Gastroesophageal sphincter (tissue), 4 donors: ENCODE measurements at regions not wholly inside any gene's neighbourhood (a gene's known extent, or its start where the extent isn't known, plus 50 kb on each side); places are given as distances from the start of the nearest gene placed in this dataset.

Source experiments
- ATAC-seq: fragments of 150-250 bp; one replicate; pipeline ENCODE4 v1.9.1; 2016; ENCODE audit warnings: mild to moderate bottlenecking, moderate library complexity
- H3K27ac ChIP-seq, 4 donors: fragments of 200-600 bp; sonication (generic) in 3 of 4; 1 replicate in 3 of 4; 2 replicates in 1 of 4; pipeline ENCODE4 v1.5.1; 2016 to 2019
- H3K27me3 ChIP-seq: fragments of 200-600 bp; sonication (generic); one replicate; pipeline ENCODE4 v1.5.1; 2019
- H3K36me3 ChIP-seq, 2 donors: fragments of 200-600 bp; sonication (generic); one replicate each; pipeline ENCODE4 v1.5.1; 2019; ENCODE audit warnings: control low read depth in 1 of 2
- H3K4me1 ChIP-seq, 3 donors: fragments of 200-600 bp; sonication (generic); 1 replicate in 2 of 3; 2 replicates in 1 of 3; pipeline ENCODE4 v1.5.1; 2016 to 2019; ENCODE audit warnings: control low read depth in 2 of 3
- H3K4me3 ChIP-seq, 2 donors: fragments of 200-600 bp; sonication (generic); one replicate each; pipeline ENCODE4 v1.5.1; 2019; ENCODE audit warnings: mild to moderate bottlenecking in 1 of 2, moderate library complexity in 1 of 2
- H3K9me3 ChIP-seq, 3 donors: fragments of 200-600 bp; sonication (generic); one replicate each; pipeline ENCODE4 v1.5.1; 2017 to 2019; ENCODE audit warnings: control low read depth in 2 of 3
- CTCF ChIP-seq, 4 experiments: fragments of 200-600 bp in 2 of 4; fragments of 450-650 bp in 2 of 4; sonication (generic) in 1 of 4; IDR thresholded peaks; one replicate each; pipeline ENCODE4 v1.5.1; 2017 to 2019; ENCODE audit warnings: antibody characterized with exemption in 4 of 4, mild to moderate bottlenecking in 2 of 4, moderate library complexity in 2 of 4
- EP300 ChIP-seq: sonication (generic); formaldehyde crosslinking; IDR thresholded peaks from one replicate; pipeline ENCODE4 v1.6.1; 2017; ENCODE audit warnings: antibody characterized with exemption, mild to moderate bottlenecking
- POLR2A ChIP-seq, 2 donors: fragments of 450-650 bp; IDR thresholded peaks; one replicate each; pipeline ENCODE4 v1.6.1; 2017; ENCODE audit warnings: antibody characterized with exemption in 2 of 2, mild to moderate bottlenecking in 2 of 2, moderate library complexity in 1 of 2
- POLR2AphosphoS5 ChIP-seq: sonication (generic); formaldehyde crosslinking; IDR thresholded peaks from one replicate; pipeline ENCODE4 v1.6.1; 2017; ENCODE audit warnings: antibody characterized with exemption
- WGBS, 2 donors: methylation state at CpG; one replicate each; pipeline ENCODE4 v1.1.5; 2018; ENCODE audit warnings: low coverage in 1 of 2; 5-methylcytosine and 5-hydroxymethylcytosine counted together

GRCh38 chr5:125261505-125262250, 515.2 kb upstream of the ZNF608 start:
- Histone ChIP-seq H3K36me3 (no peaks in the 10 kb centered on the region), H3K9me3 (peaks cover 0 to 13% (median 0%) of the 10 kb centered on the region in 3 donors), H3K27ac (no peak overlapping the region), H3K4me3 (no peak overlapping the region), H3K4me1 (no peaks in the 10 kb centered on the region), H3K27me3 (no peaks in the 10 kb centered on the region)
- ATAC-seq: no peak
- 94 to 100% methylated on average over 2 of the region's 2 CpGs for WGBS, 2 donors
- TF ChIP-seq CTCF (IDR thresholded peaks at IDR 0.05) (no peak), POLR2AphosphoS5 (no peak), POLR2A (IDR thresholded peaks at IDR 0.05) (no peak), EP300 (no peak)

- Histone ChIP-seq H3K9me3 (peaks cover 0 to 13% (median 0%) of the 10 kb centered on the region in 3 donors), H3K4me1 (no peaks in the 10 kb centered on the region), H3K27me3 (no peaks in the 10 kb centered on the region), H3K36me3 (no peaks in the 10 kb centered on the region), H3K4me3 (no peak overlapping the region), H3K27ac (no peak overlapping the region)
- TF ChIP-seq CTCF (IDR thresholded peaks at IDR 0.05): no peak
- TF ChIP-seq POLR2AphosphoS5: no peak
- TF ChIP-seq EP300: no peak
- no peak for TF ChIP-seq POLR2A (IDR thresholded peaks at IDR 0.05)
- ATAC-seq: no peak
- 73 to 80% methylated on average over 4 of the region's 4 CpGs for WGBS, 2 donors
Measured at GRCh38 chr5:125262782-125263181, 516.3 kb upstream of the ZNF608 start.

GRCh38 chr5:125263356-125263755, 516.9 kb upstream of the ZNF608 start:
- no peaks in the 10 kb centered on the region for H3K4me1 ChIP-seq
- H3K36me3 ChIP-seq: no peaks in the 10 kb centered on the region
- H3K4me3 ChIP-seq: no peak overlapping the region
- WGBS, 2 donors: 67 to 100% methylated on average over 1 of the region's 1 CpG
- H3K27me3 ChIP-seq: no peaks in the 10 kb centered on the region
- ATAC-seq: no peak
- H3K27ac ChIP-seq: no peak overlapping the region
- H3K9me3 ChIP-seq: peaks cover 0 to 13% (median 0%) of the 10 kb centered on the region in 3 donors
- TF ChIP-seq EP300 (no peak), POLR2AphosphoS5 (no peak), CTCF (IDR thresholded peaks at IDR 0.05) (no peak), POLR2A (IDR thresholded peaks at IDR 0.05) (no peak)

GRCh38 chr5:125266106-125266505, 519.7 kb upstream of the ZNF608 start:
- Histone ChIP-seq H3K27me3 (no peaks in the 10 kb centered on the region), H3K36me3 (no peaks in the 10 kb centered on the region), H3K9me3 (peaks cover 0 to 9% (median 0%) of the 10 kb centered on the region in 3 donors), H3K4me3 (no peak overlapping the region), H3K27ac (no peak overlapping the region), H3K4me1 (no peaks in the 10 kb centered on the region)
- TF ChIP-seq POLR2A (IDR thresholded peaks at IDR 0.05): no peak
- no peak for TF ChIP-seq POLR2AphosphoS5
- no peak for TF ChIP-seq CTCF (IDR thresholded peaks at IDR 0.05)
- TF ChIP-seq EP300: no peak
- 78 to 80% methylated on average over 2 of the region's 2 CpGs for WGBS, 2 donors
- ATAC-seq: no peak

GRCh38 chr5:125267636-125268248, 521.3 kb upstream of the ZNF608 start:
- 93 to 100% methylated on average over 5 to 6 of the region's 6 CpGs for WGBS, 2 donors

More at GRCh38 chr5:125267636-125268248, 521.3 kb upstream of the ZNF608 start:
- H3K4me1 ChIP-seq: peaks cover 0 to 4% (median 0%) of the 10 kb centered on the region in 3 donors
- no peak overlapping the region for H3K4me3 ChIP-seq
- ATAC-seq: no peak
- H3K9me3 ChIP-seq: no peaks in the 10 kb centered on the region
- H3K27ac ChIP-seq: no peak overlapping the region
- H3K36me3 ChIP-seq: no peaks in the 10 kb centered on the region
- TF ChIP-seq CTCF (IDR thresholded peaks at IDR 0.05) (no peak), POLR2A (IDR thresholded peaks at IDR 0.05) (no peak), EP300 (no peak), POLR2AphosphoS5 (no peak)
- H3K27me3 ChIP-seq: no peaks in the 10 kb centered on the region
